Amniotic stem cell (primary cell): ENCODE measurements at regions not wholly inside any gene's neighbourhood (a gene's known extent, or its start where the extent isn't known, plus 50 kb on each side); places are given as distances from the start of the nearest gene placed in this dataset.
"Not testable (repeated sequence)": the region's sequence is repeated elsewhere in the genome, so short reads cannot be mapped to it uniquely, and the experiment has no call there.

Experiments
- DNase-seq: peaks from one replicate; lab custom pipeline; 2025; lab: John Stamatoyannopoulos, UW

- no peak for DNase-seq
Observed at GRCh38 chr2:21854938-21855337, 731.2 kb downstream of the TDRD15 start.

- DNase-seq, result no peak
Observed at GRCh38 chr2:21856708-21857107, 732.9 kb downstream of the TDRD15 start.

DNA sequence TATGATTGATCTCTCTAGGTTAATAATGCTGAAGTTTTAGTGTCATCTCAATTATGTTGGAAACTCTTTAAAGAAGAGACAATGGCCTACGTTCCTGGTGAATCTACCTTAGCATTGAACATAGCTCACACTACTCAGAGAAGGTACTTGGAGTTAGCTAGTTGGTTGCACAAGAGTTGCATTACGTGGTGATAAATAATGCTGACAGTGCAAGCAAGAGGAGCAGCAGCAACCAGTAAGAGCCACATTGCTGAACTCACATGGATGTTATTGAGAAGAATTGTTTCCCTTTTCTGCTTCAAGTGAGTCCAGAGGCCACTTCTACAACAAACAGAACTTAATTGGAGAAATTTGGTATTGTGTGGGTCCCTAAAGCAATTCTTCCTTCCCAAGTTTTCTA, 737.1 kb downstream of the TDRD15 start:
- no peak for DNase-seq

DNA sequence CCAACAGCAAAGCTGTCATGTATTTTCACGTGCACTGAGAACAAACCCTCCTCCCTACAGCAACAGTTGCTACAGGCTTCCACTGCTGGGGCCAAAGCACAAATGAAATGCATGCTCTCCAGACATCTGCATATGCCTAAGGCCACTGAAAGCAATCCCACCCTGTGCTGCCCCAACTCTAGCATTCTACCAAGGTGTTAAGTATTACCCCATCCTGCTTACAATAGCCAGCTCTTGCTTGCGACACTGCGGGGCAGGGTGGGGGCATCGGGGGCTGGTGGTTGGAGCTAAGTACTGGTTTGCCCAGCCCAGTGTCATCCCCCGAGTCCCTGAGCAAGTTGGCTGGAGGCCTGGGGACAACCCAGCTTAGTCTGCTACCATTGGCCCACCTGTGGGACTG, 742.5 kb downstream of the TDRD15 start:
- DNase-seq, result no peak

GRCh38 chr2:21887881-21888280, 764.1 kb downstream of the TDRD15 start:
- DNase-seq, result no peak

GRCh38 chr2:21890041-21890440, 766.3 kb downstream of the TDRD15 start:
- no peak for DNase-seq

GRCh38 chr2:21890716-21891115, 766.9 kb downstream of the TDRD15 start:
- no peak for DNase-seq

- DNase-seq, result no peak
Observed at GRCh38 chr2:21891191-21891590, 767.4 kb downstream of the TDRD15 start.

GRCh38 chr2:21892140-21892539, 768.4 kb downstream of the TDRD15 start:
- DNase-seq, result no peak

GRCh38 chr2:21895200-21895599, 771.4 kb downstream of the TDRD15 start:
- DNase-seq, result no peak

DNA sequence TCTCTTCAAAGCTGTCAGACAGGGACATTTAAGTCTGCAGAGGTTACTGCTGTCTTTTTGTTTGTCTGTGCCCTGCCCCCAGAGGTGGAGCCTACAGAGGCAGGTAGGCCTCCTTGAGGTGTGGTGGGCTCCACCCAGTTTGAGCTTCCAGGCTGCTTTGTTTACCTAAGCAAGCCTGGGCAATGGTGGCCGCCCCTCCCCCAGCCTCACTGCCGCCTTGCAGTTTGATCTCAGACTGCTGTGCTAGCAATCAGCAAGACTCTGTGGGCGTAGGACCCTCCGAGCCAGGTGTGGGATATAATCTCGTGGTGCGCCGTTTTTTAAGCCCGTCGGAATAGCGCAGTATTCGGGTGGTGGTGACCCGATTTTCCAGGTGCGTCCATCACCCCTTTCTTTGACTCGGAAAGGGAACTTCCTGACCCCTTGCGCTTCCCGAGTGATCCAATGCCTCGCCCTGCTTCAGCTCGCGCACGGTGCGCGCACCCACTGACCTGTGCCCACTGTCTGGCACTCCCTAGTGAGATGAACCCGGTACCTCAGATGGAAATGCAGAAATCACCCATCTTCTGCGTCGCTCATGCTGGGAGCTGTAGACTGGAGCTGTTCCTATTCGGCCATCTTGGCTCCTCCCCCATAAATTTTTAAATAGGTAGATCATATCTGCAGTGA, 785.1 kb downstream of the TDRD15 start:
- DNase-seq, result not testable (repeated sequence)

DNA sequence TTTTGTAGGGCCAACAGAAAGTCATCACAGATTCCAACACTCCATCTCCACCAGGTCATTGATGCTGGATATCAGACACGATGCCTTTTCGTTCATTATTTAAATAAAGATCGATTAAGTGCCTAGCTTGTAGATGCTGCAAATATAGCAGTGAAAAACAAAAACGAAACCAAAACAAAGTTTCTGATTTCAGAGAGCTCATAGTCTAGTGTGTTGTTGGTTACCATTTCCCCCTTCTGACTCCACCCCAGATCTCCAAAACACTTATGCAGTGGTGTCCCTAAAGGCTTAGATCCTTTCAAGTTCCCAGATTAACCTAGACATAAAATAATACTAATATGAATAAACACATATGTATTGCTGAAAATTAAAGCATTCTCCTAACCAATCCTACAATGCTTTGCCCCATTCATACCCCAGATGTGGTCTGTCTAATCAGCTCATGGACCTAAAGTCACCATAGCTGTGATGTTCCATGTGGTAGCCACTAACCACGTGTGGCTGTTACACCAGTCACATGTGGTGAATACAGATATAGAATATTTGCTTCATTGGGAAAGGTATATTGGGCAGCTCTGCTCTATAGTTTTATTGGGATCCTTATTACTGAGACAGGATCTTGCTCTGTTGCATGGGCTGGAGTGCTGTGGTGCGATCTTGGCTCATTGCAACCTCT, 787.2 kb downstream of the TDRD15 start:
- no peak for DNase-seq

- no peak for DNase-seq
Observed at GRCh38 chr2:21912405-21912804, 788.6 kb downstream of the TDRD15 start.

DNA sequence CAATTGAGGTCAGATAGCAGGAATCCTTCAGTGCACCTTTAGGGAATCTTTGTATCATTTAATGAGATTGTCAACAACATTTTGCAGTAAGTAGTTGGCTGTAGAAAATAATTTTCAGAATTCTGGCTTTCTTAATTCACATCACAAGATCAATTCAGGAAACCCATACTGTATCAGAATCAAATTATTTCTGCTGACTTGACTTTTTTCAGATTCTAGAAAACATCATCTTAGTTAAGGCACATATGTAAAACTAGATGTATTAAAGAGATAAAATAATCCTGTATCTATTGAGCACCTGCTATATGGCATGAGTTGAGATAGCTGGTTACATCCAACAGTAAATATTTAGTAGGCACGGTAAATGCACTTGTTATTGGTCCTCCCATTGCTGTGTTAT, 791.4 kb downstream of the TDRD15 start:
- no peak for DNase-seq

- DNase-seq, result no peak
Observed at GRCh38 chr2:21916934-21917522, 793.3 kb downstream of the TDRD15 start.

DNA sequence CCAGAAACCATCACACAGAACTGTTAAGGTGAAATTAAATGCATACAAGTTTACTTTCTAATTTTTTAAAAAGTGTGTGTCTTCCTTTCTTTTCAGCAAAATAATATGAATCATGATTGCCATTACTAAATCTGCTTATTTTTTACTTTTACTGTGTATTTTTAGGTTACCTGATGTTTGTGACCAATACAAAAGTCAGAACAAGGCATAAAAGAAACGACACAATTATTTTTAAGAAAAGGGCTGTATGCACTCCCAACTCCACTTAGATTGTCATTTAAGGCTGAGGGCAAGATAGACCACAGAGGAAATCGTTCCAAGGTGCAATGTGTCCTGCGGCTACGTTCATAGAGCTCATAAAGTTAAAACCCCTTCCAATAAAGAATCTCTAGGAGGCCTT, 797.0 kb downstream of the TDRD15 start:
- DNase-seq, result no peak

GRCh38 chr2:21924640-21925285, 801.0 kb downstream of the TDRD15 start:
- DNase-seq, result no peak

- DNase-seq, result no peak
Observed at GRCh38 chr2:21928292-21928691, 804.5 kb downstream of the TDRD15 start.

DNA sequence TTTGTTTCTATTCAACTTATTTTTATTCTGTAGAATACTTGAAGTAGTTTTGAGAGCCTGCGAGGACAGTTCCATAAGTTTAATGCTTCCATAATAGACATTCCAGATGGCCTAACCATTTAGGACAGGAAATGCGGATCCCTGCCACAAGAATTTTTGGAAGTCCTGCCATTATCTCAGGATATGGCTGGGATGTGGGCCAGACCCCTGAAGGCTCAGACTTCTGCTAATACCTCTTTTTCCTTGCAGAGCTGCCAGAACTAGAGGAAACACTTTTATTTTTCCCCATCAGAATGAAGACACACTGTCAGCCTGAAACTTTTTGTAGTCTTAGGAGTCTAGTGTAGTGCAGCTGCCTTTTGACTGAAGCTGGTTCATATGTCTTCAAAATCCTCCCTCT, 806.5 kb downstream of the TDRD15 start:
- no peak for DNase-seq

DNA sequence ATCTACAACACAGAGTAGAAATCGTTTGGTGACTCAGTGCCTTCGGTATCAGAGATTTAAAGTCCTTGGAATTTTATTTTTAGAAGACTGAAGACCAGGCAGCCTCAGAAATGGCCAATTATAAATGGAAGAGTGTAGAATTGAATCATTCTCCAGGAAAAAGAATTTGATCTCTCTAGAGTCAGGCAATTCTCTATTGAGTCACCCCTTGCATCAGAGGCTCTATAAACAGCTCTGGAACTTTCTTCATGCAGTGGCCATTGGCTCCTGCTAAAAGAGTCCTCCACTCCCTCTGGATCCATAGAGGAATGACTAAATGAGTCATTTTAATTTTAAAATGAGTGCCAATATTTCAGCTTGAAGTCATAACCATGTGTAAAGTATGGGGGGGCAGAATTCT, 816.2 kb downstream of the TDRD15 start:
- DNase-seq, result no peak

- DNase-seq, result no peak
Observed at GRCh38 chr2:21944536-21944935, 820.8 kb downstream of the TDRD15 start.

DNA sequence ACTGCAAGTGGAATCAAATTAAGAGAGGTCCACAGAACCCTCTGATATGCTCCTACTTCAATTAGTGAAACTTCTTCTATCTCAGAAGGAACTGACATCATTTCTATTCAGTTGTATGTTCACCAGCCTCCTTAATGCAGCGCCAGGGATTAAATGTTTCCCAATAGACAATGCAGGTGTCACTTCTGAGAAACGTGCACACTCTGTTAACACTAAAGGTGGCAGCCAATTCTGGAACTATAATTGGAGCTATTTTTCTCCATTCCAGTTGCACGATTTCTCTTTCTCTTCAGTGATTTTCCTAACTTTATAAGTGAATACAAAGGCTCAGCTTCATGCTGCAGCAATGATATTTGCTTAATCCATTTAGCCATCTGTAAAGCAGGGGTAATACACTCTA, 821.9 kb downstream of the TDRD15 start:
- DNase-seq, result no peak

- no peak for DNase-seq
Observed at GRCh38 chr2:21947046-21947445, 823.3 kb downstream of the TDRD15 start.
